ENCODE measurements at regions not wholly inside any gene's neighbourhood (a gene's known extent, or its start where the extent isn't known, plus 50 kb on each side); places are given as distances from the start of the nearest gene placed in this dataset.
A peak's percentile ranks its signal among the peaks of the same experiment; 100 is the strongest.

GRCh38 chr1:104182251-104182650 lies 432.6 kb downstream of the AMY1C start:
- no peak for DNase-seq (ENCODE audit: low read depth)
- Histone ChIP-seq H3K4me3 (ENCODE audit: low read depth, low read length) (no peak overlapping the region), H3K27me3 (ENCODE audit: control insufficient read depth, insufficient read depth, low read length) (no peaks in the 10 kb centered on the region), H3K36me3 (ENCODE audit: control insufficient read depth, insufficient read depth, low read length) (no peaks in the 10 kb centered on the region)
- no peak for TF ChIP-seq CTCF (IDR thresholded peaks at IDR 0.05; ENCODE audit: insufficient read depth, low read length, poor library complexity, severe bottlenecking)

DNA sequence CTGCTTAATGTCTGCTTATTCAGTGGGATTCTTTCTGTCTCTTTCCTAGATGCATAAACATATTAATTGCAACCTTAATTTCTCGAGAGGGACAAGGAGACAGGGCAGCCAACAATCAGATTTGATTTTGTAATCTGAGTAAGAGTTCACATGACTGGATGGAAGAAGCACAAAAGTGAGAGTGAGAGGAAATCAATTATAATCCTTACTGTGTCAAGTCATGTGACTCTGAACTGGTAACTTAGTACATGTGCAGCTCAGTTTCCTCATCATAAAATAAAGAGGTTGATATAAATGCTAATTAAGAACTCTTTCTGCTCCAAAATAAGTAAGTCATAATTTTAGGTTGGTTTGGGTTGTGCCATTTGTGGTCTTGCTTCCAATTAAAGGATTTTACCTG lies 439.5 kb downstream of the AMY1C start:
- H3K36me3 ChIP-seq (ENCODE audit: control insufficient read depth, insufficient read depth, low read length), result no peaks in the 10 kb centered on the region
- no peak for TF ChIP-seq CTCF (IDR thresholded peaks at IDR 0.05; ENCODE audit: insufficient read depth, low read length, poor library complexity, severe bottlenecking)
- DNase-seq (ENCODE audit: low read depth), result no peak
- no peaks in the 10 kb centered on the region for H3K27me3 ChIP-seq (ENCODE audit: control insufficient read depth, insufficient read depth, low read length)
- no peak overlapping the region for H3K4me3 ChIP-seq (ENCODE audit: low read depth, low read length)

DNA sequence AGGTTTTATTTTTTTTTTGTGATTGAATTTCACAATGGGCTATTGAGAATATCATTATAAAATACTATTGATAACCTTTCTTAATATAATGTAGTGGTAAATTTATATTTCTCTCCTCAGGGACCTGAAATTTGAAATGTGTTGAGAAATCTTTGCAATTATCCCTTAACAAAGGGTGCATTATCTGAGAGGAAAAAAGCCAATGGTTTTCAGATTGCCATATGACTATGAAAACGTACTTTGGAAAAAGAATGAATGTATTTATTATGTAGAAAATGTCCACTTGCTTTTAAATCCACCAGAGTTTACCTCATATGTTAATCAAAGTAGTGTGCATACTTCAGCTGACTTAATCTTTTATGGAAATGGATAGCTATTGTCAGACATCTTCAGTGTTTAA lies 441.1 kb downstream of the AMY1C start:
- no peak for TF ChIP-seq CTCF (IDR thresholded peaks at IDR 0.05; ENCODE audit: insufficient read depth, low read length, poor library complexity, severe bottlenecking)
- Histone ChIP-seq H3K27me3 (ENCODE audit: control insufficient read depth, insufficient read depth, low read length) (no peaks in the 10 kb centered on the region), H3K4me3 (ENCODE audit: low read depth, low read length) (no peak overlapping the region), H3K36me3 (ENCODE audit: control insufficient read depth, insufficient read depth, low read length) (no peaks in the 10 kb centered on the region)
- no peak for DNase-seq (ENCODE audit: low read depth)

DNA sequence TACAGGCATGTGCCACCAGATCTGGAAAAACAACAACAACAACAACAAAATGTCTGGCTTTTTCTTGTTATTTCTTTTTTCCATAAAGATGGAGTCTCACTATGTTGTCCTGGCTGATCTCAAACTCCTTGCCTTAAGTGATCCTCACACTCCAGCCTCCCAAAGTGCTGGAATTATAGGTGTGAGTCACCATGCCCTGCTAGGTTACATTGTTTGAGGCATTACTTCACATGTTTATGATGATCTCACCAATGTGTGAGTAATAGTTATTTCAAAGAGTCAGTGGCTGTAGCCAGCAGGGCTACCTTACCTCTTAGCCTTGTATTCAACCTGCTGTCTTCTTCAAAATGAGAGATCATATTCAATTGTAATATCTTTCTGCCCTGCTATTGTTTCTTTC lies 445.7 kb downstream of the AMY1C start:
- H3K4me3 ChIP-seq (ENCODE audit: low read depth, low read length), result no peak overlapping the region
- no peaks in the 10 kb centered on the region for H3K27me3 ChIP-seq (ENCODE audit: control insufficient read depth, insufficient read depth, low read length)
- no peaks in the 10 kb centered on the region for H3K36me3 ChIP-seq (ENCODE audit: control insufficient read depth, insufficient read depth, low read length)
- no peak for TF ChIP-seq CTCF (IDR thresholded peaks at IDR 0.05; ENCODE audit: insufficient read depth, low read length, poor library complexity, severe bottlenecking)
- DNase-seq (ENCODE audit: low read depth), result peak; percentile 56

DNA sequence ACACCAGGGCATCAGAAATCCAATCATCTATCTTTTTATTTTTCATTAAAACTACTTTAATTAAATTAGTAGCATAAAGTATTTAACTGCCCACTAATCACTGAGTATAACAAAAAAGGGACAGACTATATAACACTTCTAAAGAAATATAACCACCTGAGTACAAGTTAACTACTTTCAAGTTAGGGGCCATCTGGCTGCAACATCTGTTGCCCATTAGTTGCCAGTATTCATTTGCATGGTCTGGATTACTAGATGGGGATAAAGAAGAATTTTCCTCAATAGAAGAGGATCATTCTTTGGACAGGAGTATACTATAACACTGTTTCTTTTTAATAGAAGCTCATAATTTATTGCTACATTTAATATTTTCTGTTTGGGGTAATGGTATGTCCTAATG lies 446.4 kb downstream of the AMY1C start:
- DNase-seq (ENCODE audit: low read depth), result no peak
- H3K27me3 ChIP-seq (ENCODE audit: control insufficient read depth, insufficient read depth, low read length), result no peaks in the 10 kb centered on the region
- TF ChIP-seq CTCF (IDR thresholded peaks at IDR 0.05; ENCODE audit: insufficient read depth, low read length, poor library complexity, severe bottlenecking), result no peak
- no peak overlapping the region for H3K4me3 ChIP-seq (ENCODE audit: low read depth, low read length)
- no peaks in the 10 kb centered on the region for H3K36me3 ChIP-seq (ENCODE audit: control insufficient read depth, insufficient read depth, low read length)

DNA sequence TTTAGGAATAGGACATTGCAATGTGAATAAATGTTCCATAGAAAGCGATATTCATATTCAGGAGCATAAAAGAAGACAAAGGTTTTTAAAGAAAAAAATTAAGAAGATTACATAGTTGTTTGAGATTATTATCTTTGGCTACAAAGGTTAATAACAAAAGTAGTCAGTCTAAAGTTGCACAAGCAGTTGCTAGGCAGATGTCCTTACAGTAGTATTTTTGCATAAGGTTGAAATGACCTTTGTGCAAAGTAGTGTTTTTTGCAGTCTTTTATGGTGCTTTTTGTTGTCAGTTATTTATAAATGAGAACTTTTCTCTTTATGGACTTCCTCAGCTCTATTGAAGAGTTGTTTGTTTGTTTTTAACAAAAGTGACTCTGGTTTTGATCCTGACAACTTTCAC lies 447.8 kb downstream of the AMY1C start:
- H3K36me3 ChIP-seq (ENCODE audit: control insufficient read depth, insufficient read depth, low read length), result no peaks in the 10 kb centered on the region
- H3K4me3 ChIP-seq (ENCODE audit: low read depth, low read length), result no peak overlapping the region
- no peaks in the 10 kb centered on the region for H3K27me3 ChIP-seq (ENCODE audit: control insufficient read depth, insufficient read depth, low read length)
- DNase-seq (ENCODE audit: low read depth), result no peak
- no peak for TF ChIP-seq CTCF (IDR thresholded peaks at IDR 0.05; ENCODE audit: insufficient read depth, low read length, poor library complexity, severe bottlenecking)
